Type B pancreatic cell (in vitro differentiated cells): ENCODE measurements at regions not wholly inside any gene's neighbourhood (a gene's known extent, or its start where the extent isn't known, plus 50 kb on each side); places are given as distances from the start of the nearest gene placed in this dataset.

Experiments used
- DNase-seq: peaks from one replicate; pipeline ENCODE4 v3.0.0; 2021; ENCODE audit warnings: mixed read lengths; ENCODE audit not compliant: unreplicated experiment; ENCODE audit errors: extremely low spot score
- H3K27ac Mint-ChIP-seq: 2 replicates; pipeline ENCODE4 v1.8.0; 2021; ENCODE audit warnings: mild to moderate bottlenecking, mixed read lengths
- H3K27me3 Mint-ChIP-seq: 2 replicates; pipeline ENCODE4 v1.8.0; 2021; ENCODE audit warnings: mixed read lengths
- H3K36me3 Mint-ChIP-seq: 2 replicates; pipeline ENCODE4 v1.8.0; 2021; ENCODE audit warnings: mixed read lengths
- H3K4me1 Mint-ChIP-seq: one replicate; pipeline ENCODE4 v1.8.0; 2021; ENCODE audit warnings: mixed read lengths; ENCODE audit not compliant: unreplicated experiment
- H3K4me3 Mint-ChIP-seq: 2 replicates; pipeline ENCODE4 v1.8.0; 2021; ENCODE audit warnings: mild to moderate bottlenecking, mixed read lengths
- H3K9me3 Mint-ChIP-seq: 2 replicates; pipeline ENCODE4 v1.8.0; 2021; ENCODE audit warnings: mixed read lengths
- TF ChIP-seq, protein P1 (sequence below): fragments of 200-600 bp; sonication (generic); conservative IDR thresholded peaks from 2 replicates; pipeline ENCODE4 v1.5.0; 2021; ENCODE audit warnings: antibody characterized with exemption, mild to moderate bottlenecking

DNA sequence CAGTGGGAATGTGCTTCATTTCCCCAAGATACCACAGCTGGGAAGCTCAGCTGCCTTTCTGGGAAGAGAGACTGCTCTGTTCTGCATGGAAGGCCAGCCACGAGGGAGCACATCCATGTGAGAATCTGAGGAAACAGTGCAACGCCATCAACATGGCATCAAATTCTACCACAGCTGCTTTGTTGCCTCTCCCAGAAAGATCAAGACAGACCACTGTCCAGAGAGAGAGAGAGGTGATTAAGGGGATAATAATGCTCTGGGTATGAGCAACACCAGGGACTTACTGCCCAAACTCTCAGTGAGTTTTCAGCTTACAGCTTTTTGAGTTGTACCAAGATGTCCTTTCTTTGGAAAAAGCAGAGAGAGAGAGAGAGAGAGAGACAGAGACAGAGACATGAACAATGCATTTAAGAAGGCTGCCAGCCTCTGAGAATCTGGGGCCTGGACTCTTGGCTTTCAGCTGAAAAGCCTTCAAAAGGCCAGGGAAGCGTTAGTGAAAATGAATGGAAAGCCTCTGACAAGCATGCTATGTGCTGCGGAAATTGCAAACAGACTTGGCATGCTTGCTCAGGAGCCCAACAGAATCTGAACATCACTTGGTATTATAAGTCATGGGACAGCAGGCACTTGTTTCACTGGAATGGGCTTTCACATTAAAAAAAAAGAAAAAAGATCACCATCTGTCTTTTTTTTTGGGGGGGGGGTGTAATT is 223.1 kb downstream of the MAP2K6 start:
- Mint-ChIP-seq H3K36me3 (no peaks in the 10 kb centered on the region), H3K9me3 (no peaks in the 10 kb centered on the region), H3K27me3 (peaks cover 4% of the 10 kb centered on the region), H3K4me3 (no peak overlapping the region), H3K27ac (no peak overlapping the region), H3K4me1 (no peaks in the 10 kb centered on the region)
- TF ChIP-seq, protein P1, sequence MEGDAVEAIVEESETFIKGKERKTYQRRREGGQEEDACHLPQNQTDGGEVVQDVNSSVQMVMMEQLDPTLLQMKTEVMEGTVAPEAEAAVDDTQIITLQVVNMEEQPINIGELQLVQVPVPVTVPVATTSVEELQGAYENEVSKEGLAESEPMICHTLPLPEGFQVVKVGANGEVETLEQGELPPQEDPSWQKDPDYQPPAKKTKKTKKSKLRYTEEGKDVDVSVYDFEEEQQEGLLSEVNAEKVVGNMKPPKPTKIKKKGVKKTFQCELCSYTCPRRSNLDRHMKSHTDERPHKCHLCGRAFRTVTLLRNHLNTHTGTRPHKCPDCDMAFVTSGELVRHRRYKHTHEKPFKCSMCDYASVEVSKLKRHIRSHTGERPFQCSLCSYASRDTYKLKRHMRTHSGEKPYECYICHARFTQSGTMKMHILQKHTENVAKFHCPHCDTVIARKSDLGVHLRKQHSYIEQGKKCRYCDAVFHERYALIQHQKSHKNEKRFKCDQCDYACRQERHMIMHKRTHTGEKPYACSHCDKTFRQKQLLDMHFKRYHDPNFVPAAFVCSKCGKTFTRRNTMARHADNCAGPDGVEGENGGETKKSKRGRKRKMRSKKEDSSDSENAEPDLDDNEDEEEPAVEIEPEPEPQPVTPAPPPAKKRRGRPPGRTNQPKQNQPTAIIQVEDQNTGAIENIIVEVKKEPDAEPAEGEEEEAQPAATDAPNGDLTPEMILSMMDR = no peak
- DNase-seq = no peak

DNA sequence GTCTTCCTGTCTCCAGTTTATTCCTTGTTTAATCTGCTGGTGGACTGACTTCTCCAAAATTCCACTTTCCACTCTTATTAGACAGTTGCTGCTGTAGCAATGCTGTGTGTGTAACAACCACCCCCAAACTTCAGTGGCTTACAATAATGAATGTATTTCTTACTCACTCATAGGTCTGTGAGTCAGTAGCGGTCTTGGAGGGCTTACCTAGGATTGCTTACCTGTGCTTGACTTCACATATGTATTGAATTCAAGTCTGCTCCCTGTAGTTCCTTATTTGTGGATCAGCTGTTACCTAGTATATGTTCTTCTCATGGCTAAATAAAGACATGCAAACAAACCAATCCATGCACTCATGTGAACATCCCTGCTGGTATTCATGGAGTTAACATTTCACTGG is 224.6 kb downstream of the MAP2K6 start:
- no peak for DNase-seq
- Mint-ChIP-seq H3K4me1 (no peaks in the 10 kb centered on the region), H3K27ac (no peak overlapping the region), H3K27me3 (peaks cover 4% of the 10 kb centered on the region), H3K4me3 (no peak overlapping the region), H3K9me3 (no peaks in the 10 kb centered on the region), H3K36me3 (no peaks in the 10 kb centered on the region)
- TF ChIP-seq, protein P1 = no peak

DNA sequence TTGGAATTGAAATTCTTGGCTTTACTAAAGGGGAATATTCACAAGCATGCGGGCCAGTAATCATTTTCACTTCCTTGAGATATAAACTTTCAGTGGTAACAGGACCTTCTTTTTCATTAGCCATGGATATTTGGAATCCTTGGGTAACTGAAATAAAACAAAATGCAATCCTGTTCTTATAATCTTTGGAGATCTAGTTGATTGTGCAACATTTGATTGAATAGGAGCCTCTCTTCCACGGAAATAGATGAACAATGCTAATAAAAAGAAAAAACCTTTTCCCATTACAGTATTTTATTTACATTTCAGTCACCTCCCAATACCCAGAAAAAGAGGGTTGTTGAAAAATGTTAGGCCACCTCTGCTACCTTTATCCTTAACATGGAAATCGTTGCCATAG is 225.6 kb downstream of the MAP2K6 start:
- Mint-ChIP-seq H3K36me3 (no peaks in the 10 kb centered on the region), H3K4me3 (no peak overlapping the region), H3K9me3 (no peaks in the 10 kb centered on the region), H3K27ac (no peak overlapping the region), H3K4me1 (no peaks in the 10 kb centered on the region), H3K27me3 (peaks cover 4% of the 10 kb centered on the region)
- no peak for DNase-seq
- TF ChIP-seq, protein P1 = no peak

DNA sequence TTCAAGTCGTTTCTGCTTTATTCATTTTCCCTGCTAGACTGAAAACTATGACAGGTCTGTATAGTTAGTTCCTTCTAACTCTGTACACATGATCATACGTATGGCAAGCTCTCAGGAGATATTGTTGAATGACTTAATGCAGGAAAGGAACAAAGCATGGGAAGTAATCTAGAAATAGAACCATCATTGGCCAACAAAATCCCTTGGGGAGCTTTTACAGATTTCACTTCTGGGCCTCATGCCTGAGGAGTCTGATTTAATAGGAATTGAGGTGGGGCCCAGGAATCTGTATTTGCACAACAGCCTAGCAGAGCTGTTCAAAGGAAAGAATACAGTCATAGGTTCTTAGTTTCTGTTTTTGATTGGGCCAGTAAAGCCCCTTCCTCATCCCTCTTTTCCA is 229.2 kb downstream of the MAP2K6 start:
- Mint-ChIP-seq H3K27me3 (no peaks in the 10 kb centered on the region), H3K36me3 (no peaks in the 10 kb centered on the region)
- TF ChIP-seq, protein P1 = no peak

DNA sequence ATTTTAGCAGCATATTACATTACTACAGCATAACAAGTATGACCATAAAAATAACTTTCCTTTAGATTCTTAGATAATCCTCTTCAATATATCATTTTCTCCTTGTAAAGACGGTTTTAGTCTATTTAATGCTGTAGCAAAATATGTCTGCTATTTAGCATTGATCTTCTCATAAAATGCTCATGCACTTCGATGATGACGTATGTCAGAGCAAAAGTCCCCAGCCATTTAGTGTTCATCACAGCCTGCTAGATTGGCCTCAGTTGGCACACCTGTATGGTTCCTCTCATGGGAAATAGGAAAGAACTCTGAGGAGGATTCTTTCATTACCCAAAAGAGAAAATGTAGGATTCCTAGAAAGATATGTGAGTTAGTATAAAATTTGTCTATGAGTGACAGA is 232.2 kb downstream of the MAP2K6 start:
- Mint-ChIP-seq H3K9me3 (no peaks in the 10 kb centered on the region), H3K4me1 (no peaks in the 10 kb centered on the region), H3K36me3 (no peaks in the 10 kb centered on the region), H3K4me3 (no peak overlapping the region), H3K27ac (no peak overlapping the region), H3K27me3 (no peaks in the 10 kb centered on the region)
- DNase-seq = no peak
- TF ChIP-seq, protein P1 = no peak

More for the DNA sequence above, 229.2 kb downstream of the MAP2K6 start:
- H3K9me3 Mint-ChIP-seq = no peaks in the 10 kb centered on the region
- no peak overlapping the region for H3K4me3 Mint-ChIP-seq
- DNase-seq = no peak
- H3K27ac Mint-ChIP-seq = no peak overlapping the region
- H3K4me1 Mint-ChIP-seq = no peaks in the 10 kb centered on the region
